Left ventricle myocardium inferior (tissue), 1 donor: ENCODE measurements at regions not wholly inside any gene's neighbourhood (a gene's known extent, or its start where the extent isn't known, plus 50 kb on each side); places are given as distances from the start of the nearest gene placed in this dataset.
A peak's percentile ranks its signal among the peaks of the same experiment; 100 is the strongest.

ENCODE experiments used
- DNase-seq: peaks from one replicate; pipeline ENCODE4 v3.0.0-alpha.2; 2020
- H3K27ac ChIP-seq: fragments of 200-600 bp; replicated peaks from 2 replicates; pipeline ENCODE4 v1.8.0; 2021
- H3K27me3 ChIP-seq: fragments of 200-600 bp; 2 replicates; pipeline ENCODE4 v1.8.0; 2021; ENCODE audit warnings: low read depth
- H3K36me3 ChIP-seq: fragments of 200-600 bp; 2 replicates; pipeline ENCODE4 v1.8.0; 2021
- H3K4me1 ChIP-seq: fragments of 200-600 bp; 2 replicates; pipeline ENCODE4 v1.8.0; 2021
- H3K4me3 ChIP-seq: fragments of 200-600 bp; 2 replicates; pipeline ENCODE4 v1.8.0; 2021; ENCODE audit warnings: mild to moderate bottlenecking, moderate library complexity
- H3K9me3 ChIP-seq: fragments of 200-600 bp; replicated peaks from 2 replicates; pipeline ENCODE4 v1.8.0; 2021
- CTCF ChIP-seq: fragments of 200-600 bp; IDR thresholded peaks from 2 replicates; pipeline ENCODE4 v1.8.0; 2021; ENCODE audit warnings: antibody characterized with exemption, mild to moderate bottlenecking, borderline replicate concordance
- intact Hi-C: fragments of 100-400 bp; cut with micrococcal nuclease; formaldehyde crosslinking; loops from one replicate; pipeline ENCODE4 v1.11.0; 2022
- donor health status: DM: no; HTN: yes; CAD: no; lungs with severe emphysema.

GRCh38 chr1:184164536-184164935 lies 113.0 kb downstream of the TSEN15 start:
- peak overlapping the region; percentile 28 for H3K27ac ChIP-seq
- H3K36me3 ChIP-seq, result no peaks in the 10 kb centered on the region
- no peaks in the 10 kb centered on the region for H3K27me3 ChIP-seq
- peaks cover 40% of the 10 kb centered on the region for H3K4me1 ChIP-seq
- H3K4me3 ChIP-seq, result no peak overlapping the region
- peak; percentile 26 for DNase-seq
- intact Hi-C loops, result no loop called here
- TF ChIP-seq CTCF, result no peak
- no peaks in the 10 kb centered on the region for H3K9me3 ChIP-seq

GRCh38 chr1:184166485-184166884 lies 115.0 kb downstream of the TSEN15 start:
- peaks cover 31% of the 10 kb centered on the region for H3K4me1 ChIP-seq
- no peak for DNase-seq
- no peaks in the 10 kb centered on the region for H3K27me3 ChIP-seq
- H3K27ac ChIP-seq, result no peak overlapping the region
- H3K4me3 ChIP-seq, result no peak overlapping the region
- TF ChIP-seq CTCF, result no peak
- intact Hi-C loops, result no loop called here
- H3K36me3 ChIP-seq, result no peaks in the 10 kb centered on the region
- no peaks in the 10 kb centered on the region for H3K9me3 ChIP-seq

- Histone ChIP-seq H3K36me3 (no peaks in the 10 kb centered on the region), H3K27ac (no peak overlapping the region), H3K27me3 (no peaks in the 10 kb centered on the region), H3K9me3 (no peaks in the 10 kb centered on the region), H3K4me1 (peaks cover 24% of the 10 kb centered on the region), H3K4me3 (no peak overlapping the region)
- no peak for TF ChIP-seq CTCF
- no peak for DNase-seq
- intact Hi-C loops, result no loop called here
Measured at GRCh38 chr1:184167352-184167751, 115.8 kb downstream of the TSEN15 start.

- Histone ChIP-seq H3K36me3 (no peaks in the 10 kb centered on the region), H3K9me3 (no peaks in the 10 kb centered on the region), H3K27me3 (no peaks in the 10 kb centered on the region), H3K27ac (no peak overlapping the region), H3K4me1 (peaks cover 5% of the 10 kb centered on the region), H3K4me3 (no peak overlapping the region)
- DNase-seq, result no peak
- intact Hi-C loops, result no loop called here
- no peak for TF ChIP-seq CTCF
Measured at GRCh38 chr1:184170719-184171118, 119.2 kb downstream of the TSEN15 start.

- H3K4me1 ChIP-seq, result no peaks in the 10 kb centered on the region
- H3K36me3 ChIP-seq, result no peaks in the 10 kb centered on the region
- no peak for DNase-seq
- no peaks in the 10 kb centered on the region for H3K9me3 ChIP-seq
- H3K27ac ChIP-seq, result no peak overlapping the region
- TF ChIP-seq CTCF, result no peak
- H3K27me3 ChIP-seq, result no peaks in the 10 kb centered on the region
- intact Hi-C loops, result no loop called here
- H3K4me3 ChIP-seq, result no peak overlapping the region
Measured at GRCh38 chr1:184176058-184176457, 124.5 kb downstream of the TSEN15 start.

- no peaks in the 10 kb centered on the region for H3K9me3 ChIP-seq
- no peak overlapping the region for H3K4me3 ChIP-seq
- no peaks in the 10 kb centered on the region for H3K36me3 ChIP-seq
- intact Hi-C loops, result no loop called here
- no peak for DNase-seq
- no peak for TF ChIP-seq CTCF
- H3K27ac ChIP-seq, result no peak overlapping the region
- no peaks in the 10 kb centered on the region for H3K27me3 ChIP-seq
- H3K4me1 ChIP-seq, result no peaks in the 10 kb centered on the region
Measured at GRCh38 chr1:184181044-184181443, 129.5 kb downstream of the TSEN15 start.
